ACC112 (cell line): ENCODE measurements at regions not wholly inside any gene's neighbourhood (a gene's known extent, or its start where the extent isn't known, plus 50 kb on each side); places are given as distances from the start of the nearest gene placed in this dataset.

Experiments used
- H2AFZ ChIP-seq: fragments of 200-600 bp; sonication (generic); one replicate; pipeline ENCODE4 v1.6.0; 2017; ENCODE audit warnings: antibody characterized with exemption, low read length; ENCODE audit not compliant: unreplicated experiment
- H3K27ac ChIP-seq: fragments of 200-600 bp; sonication (generic); 2 replicates; pipeline ENCODE4 v1.5.1; 2014; ENCODE audit warnings: low read depth, mild to moderate bottlenecking, antibody characterized with exemption, low read length, moderate library complexity
- H3K27me3 ChIP-seq: fragments of 200-600 bp; sonication (generic); 2 replicates; pipeline ENCODE4 v1.6.1; 2014; ENCODE audit warnings: mild to moderate bottlenecking, antibody characterized with exemption, low read length, moderate library complexity, mixed read lengths; ENCODE audit not compliant: insufficient read depth
- H3K36me3 ChIP-seq: fragments of 200-600 bp; sonication (generic); 2 replicates; pipeline ENCODE4 v1.6.1; 2016; ENCODE audit warnings: mild to moderate bottlenecking, antibody characterized with exemption, low read length, moderate library complexity, mixed read lengths; ENCODE audit not compliant: insufficient read depth
- H3K4me1 ChIP-seq: fragments of 200-600 bp; sonication (generic); one replicate; pipeline ENCODE4 v1.6.1; 2016; ENCODE audit warnings: low read length, mixed read lengths; ENCODE audit not compliant: insufficient read depth, unreplicated experiment, control insufficient read depth
- H3K4me3 ChIP-seq: fragments of 200-600 bp; sonication (generic); 2 replicates; pipeline ENCODE4 v1.5.1; 2014; ENCODE audit warnings: mild to moderate bottlenecking, low read depth, low read length
- H3K79me2 ChIP-seq: fragments of 200-600 bp; sonication (generic); one replicate; pipeline ENCODE4 v1.6.0; 2016; ENCODE audit warnings: low read length; ENCODE audit not compliant: control insufficient read depth, unreplicated experiment, insufficient read depth

DNA sequence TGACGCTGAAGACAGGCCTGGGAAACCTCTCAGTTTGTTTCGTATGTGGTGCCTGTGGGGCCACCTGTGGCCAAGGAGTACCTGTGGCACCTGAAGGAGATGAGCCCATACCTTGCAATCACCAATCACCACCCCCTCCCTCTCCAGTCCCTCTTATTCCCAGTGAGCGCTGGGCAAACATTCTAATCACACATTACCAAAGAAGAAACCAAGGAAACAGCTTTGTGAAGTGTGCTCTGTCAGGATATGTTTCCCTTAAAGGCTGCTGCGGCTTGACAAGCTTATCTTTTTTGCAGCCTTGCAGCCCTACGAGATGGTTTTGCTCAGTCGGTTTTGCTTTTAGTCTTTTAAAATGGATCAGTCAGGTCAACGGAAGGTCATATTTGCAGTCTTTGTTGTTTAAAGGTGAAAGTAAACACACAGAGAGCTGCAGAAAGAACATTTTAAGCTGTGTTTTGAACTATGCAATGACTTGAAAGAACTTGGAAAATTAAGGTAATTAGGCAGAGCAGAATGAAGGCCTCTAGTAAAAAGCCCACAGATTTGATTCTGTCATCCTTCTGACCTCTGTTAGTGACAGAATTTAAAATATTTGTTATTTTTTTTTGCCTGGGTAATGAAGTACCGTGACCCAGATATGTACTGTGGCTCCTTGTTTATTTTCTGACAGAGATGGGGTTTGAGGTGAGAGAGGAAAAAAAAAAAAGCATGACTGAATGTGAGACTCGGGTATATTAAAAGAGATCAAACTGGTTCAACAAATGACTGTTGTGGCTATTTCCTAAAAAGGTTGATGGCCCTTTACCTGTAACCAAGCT, 461.4 kb downstream of the NSUN3 start:
- no peak overlapping the region for H3K27ac ChIP-seq
- H3K4me3 ChIP-seq, result no peak overlapping the region
- no peaks in the 10 kb centered on the region for H3K4me1 ChIP-seq
- no peaks in the 10 kb centered on the region for H3K79me2 ChIP-seq
- H3K36me3 ChIP-seq, result no peaks in the 10 kb centered on the region
- H3K27me3 ChIP-seq, result no peaks in the 10 kb centered on the region; the same call in 1 of the 2 replicates
- H2AFZ ChIP-seq, result no peak overlapping the region

DNA sequence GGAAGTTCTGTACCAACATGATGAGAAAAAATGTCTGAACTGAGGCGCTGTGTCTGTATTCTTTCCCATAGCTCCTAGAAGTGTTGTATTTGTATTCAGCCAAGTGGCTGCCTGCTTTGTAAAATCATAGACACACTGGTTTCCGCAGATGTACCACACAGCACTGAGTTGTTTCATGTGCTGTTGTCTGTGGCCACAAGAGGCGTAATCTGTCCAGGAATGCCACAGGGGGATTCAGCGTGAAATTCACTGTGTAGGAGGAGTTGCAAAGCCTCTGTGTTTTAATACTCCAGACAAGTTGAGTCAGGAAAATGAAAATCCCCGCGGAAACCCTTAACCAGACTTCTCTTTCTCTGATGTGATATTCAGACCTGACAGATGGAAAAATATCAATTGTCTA, 462.2 kb downstream of the NSUN3 start:
- no peak overlapping the region for H3K4me3 ChIP-seq
- no peak overlapping the region for H3K27ac ChIP-seq
- H3K4me1 ChIP-seq, result no peaks in the 10 kb centered on the region
- peaks cover 4% of the 10 kb centered on the region; the same call in 1 of the 2 replicates for H3K27me3 ChIP-seq
- H3K36me3 ChIP-seq, result no peaks in the 10 kb centered on the region
- H3K79me2 ChIP-seq, result no peaks in the 10 kb centered on the region
- H2AFZ ChIP-seq, result no peak overlapping the region

DNA sequence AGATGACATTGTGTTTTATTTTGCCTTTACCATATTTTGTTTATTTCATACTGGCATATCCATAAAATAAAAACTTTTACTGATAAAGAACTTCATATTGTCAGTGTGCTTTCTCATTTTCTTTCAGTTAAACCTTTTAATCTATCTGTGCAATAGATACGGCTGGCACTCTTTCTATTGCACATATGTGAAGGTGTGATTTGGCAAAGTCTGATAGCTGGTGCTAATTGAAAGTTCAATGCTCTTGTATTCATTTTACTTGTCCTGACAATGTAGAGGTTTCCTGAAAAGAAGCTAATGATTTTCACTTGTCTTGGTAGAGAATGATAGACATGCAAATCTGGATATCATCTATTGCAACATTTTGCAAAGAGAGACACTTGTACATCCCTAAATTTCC, 467.0 kb downstream of the NSUN3 start:
- no peak overlapping the region for H3K4me3 ChIP-seq

DNA sequence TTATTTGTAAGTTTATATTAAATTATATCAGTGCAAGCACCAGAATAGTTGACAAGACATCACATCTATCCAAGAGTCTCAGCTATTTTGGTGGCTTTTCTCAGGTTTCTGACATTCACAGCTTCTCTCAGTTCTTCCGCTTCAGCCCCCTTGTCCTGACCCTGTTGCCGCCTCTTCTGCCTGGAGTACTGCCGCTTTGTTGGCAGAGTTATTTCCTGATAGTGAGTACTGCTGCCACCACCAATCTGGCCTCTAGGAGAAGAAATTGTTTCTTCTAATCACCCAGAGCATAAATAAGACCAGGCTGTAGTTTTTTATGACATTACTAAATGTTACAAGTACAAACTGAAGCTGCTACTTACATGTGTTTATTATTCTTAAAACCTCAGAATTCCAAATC, 470.1 kb downstream of the NSUN3 start:
- Histone ChIP-seq H3K36me3 (no peaks in the 10 kb centered on the region), H2AFZ (no peak overlapping the region), H3K4me1 (no peaks in the 10 kb centered on the region), H3K27me3 (0 out of 2 replicates have a peak, but pooled peaks cover 15% of the 10 kb centered on the region), H3K79me2 (no peaks in the 10 kb centered on the region), H3K4me3 (no peak overlapping the region), H3K27ac (no peak overlapping the region)

More for the DNA sequence above, 467.0 kb downstream of the NSUN3 start:
- Histone ChIP-seq H3K27ac (no peak overlapping the region), H3K36me3 (no peaks in the 10 kb centered on the region), H3K4me1 (no peaks in the 10 kb centered on the region), H3K27me3 (0 out of 2 replicates have a peak, but pooled peaks cover 6% of the 10 kb centered on the region), H2AFZ (no peak overlapping the region), H3K79me2 (no peaks in the 10 kb centered on the region)

DNA sequence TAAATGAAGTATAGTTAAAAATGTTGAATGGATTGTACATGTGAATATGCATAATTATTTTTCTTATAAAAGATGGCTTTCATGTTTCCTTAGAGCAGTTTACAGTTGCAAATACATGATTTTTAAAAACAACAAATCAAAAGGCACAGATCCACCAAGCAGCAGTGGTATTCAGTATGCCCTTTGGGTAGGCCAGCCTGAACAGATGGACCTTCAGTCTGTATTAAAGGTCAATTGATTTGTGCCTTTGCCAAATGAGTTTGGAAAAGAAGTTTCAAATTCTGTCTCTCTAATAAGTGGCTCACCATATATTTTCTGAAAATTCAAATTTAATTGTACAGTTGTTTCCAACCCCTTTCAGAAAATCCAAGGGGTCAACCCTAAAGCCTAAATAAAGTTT, 477.1 kb downstream of the NSUN3 start:
- H3K36me3 ChIP-seq, result no peaks in the 10 kb centered on the region
- no peaks in the 10 kb centered on the region for H3K79me2 ChIP-seq
- no peak overlapping the region for H2AFZ ChIP-seq
- 0 out of 2 replicates have a peak, but pooled peaks cover 8% of the 10 kb centered on the region for H3K27me3 ChIP-seq
- H3K4me3 ChIP-seq, result no peak overlapping the region
- H3K4me1 ChIP-seq, result no peaks in the 10 kb centered on the region
- no peak overlapping the region for H3K27ac ChIP-seq

DNA sequence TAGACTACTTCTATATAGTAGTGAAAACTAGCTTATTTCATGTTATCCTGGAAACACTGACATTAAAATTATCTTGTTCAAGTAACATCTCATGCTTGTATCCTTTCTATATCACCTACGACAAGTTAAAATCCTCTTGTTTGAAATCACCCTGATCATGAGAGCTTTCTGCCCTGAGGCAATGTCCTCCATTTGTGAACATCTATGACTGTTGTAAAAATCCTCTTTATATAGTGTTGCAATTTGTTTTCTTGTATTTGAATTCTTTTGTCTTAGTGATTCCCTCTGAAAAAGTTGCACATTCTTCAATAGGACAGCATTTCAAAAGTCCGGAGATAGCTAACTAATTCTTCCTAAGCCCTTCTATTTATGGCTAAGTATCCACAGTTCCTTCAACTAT, 480.3 kb downstream of the NSUN3 start:
- Histone ChIP-seq H3K4me3 (no peak overlapping the region), H3K27me3 (no peaks in the 10 kb centered on the region), H3K27ac (no peak overlapping the region), H3K79me2 (no peaks in the 10 kb centered on the region), H3K4me1 (no peaks in the 10 kb centered on the region), H3K36me3 (no peaks in the 10 kb centered on the region), H2AFZ (no peak overlapping the region)

DNA sequence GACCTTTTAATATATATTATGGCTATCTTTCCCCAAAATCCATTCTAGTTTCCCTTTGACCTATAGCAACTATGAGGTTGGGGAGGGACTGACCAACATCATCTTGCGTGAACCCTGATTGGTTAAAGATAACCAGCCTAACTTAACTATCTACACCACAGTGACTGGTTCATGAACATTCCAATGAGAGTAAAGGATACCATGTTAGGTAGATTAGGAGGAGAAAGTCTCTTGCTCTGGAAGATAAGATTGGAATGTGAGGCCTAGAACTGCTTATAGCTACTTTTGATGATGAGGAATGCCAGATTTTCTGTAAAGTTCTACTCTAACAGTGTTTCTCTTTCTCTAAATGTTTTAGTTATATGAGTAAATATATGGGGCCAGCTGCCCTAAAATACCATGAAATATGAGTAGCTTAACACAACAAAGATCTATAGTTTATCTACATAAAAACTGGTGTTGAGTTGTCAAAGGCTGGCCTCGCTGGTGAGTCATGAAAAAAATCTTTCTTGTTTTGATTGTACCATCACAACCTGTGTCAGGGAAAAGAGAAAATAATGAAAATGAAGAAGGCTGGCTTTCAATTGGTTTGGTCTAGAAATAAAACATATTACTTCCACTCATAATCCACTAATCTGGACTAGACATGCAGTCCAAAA, 481.4 kb downstream of the NSUN3 start:
- Histone ChIP-seq H2AFZ (no peak overlapping the region), H3K79me2 (no peaks in the 10 kb centered on the region), H3K27ac (no peak overlapping the region), H3K27me3 (no peaks in the 10 kb centered on the region), H3K4me3 (no peak overlapping the region), H3K4me1 (no peaks in the 10 kb centered on the region), H3K36me3 (no peaks in the 10 kb centered on the region)

DNA sequence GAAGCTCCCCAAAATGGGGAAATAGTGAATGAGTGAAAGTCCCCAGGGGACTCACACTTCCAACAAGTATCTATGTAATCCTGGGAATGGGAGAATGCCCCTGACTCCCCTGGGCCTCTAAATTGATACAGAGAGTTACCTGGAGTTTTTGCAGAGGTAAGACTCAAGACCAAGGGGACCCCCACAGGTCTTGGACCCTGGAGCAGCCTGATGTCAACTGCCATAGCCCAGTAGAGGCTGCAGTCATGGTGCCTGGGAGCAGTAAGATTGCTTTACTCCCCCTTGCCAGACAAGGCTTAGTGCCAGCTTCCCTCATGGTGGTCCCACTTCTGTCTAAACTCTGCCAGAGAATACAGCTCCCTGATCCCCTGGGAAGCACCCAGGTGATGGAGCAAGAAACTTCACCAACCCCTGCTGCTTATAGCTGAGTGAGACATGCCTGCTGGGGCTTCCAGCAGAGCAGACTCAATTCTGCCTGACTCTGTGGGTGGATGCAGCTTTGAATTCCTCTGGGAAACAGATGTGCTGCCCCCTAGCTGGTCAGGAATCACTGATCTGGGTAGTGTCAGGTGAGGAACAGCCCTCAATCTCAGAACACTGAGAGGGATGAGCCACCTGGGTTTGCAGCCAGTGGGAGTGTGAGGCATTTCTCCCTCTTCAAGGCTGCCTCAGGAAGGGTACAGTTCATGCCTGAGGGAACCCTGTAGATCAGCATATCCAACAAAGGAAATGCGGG, 485.9 kb downstream of the NSUN3 start:
- Histone ChIP-seq H3K27ac (no peak overlapping the region), H3K36me3 (no peaks in the 10 kb centered on the region), H2AFZ (no peak overlapping the region), H3K4me3 (no peak overlapping the region), H3K27me3 (no peaks in the 10 kb centered on the region), H3K79me2 (no peaks in the 10 kb centered on the region), H3K4me1 (no peaks in the 10 kb centered on the region)

DNA sequence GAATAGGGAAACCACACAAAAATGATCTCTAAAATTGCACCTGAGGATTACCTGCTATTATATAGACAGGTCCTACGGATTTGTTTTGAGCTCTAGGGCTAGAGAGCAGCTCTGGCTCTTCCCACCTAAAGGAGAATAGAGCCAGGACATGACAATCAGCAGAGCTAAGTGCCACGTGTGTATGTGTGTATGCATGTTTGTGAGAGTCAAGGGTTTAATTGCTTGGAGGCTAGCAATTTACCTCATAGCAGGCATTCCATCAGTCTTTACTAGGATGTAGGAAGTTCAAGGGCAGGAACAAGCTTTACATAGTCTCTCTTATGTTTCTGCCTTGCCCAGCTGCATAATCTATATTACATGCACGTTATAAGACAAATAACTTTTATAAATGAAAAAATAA, 498.2 kb downstream of the NSUN3 start:
- H3K36me3 ChIP-seq, result no peaks in the 10 kb centered on the region
- H3K4me3 ChIP-seq, result no peak overlapping the region
- no peak overlapping the region for H2AFZ ChIP-seq

DNA sequence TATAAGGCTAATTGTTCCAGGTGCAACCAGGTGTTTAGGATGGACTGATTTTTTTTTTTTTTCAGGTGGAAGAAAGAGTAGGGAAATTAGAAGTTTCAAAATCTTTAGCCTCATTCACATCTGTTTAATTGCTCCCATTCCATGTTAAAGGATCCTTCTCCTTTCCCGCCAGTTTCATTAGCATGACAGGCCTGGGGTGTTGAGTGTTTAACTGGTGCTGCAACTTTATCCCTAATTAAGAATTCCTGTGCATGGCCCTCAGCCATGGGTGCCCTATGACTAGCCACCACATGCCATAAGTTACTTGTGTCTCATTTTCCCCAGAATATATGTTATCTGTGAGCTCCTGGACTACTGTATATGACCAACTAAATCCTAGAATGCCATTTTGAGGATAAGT, 501.4 kb downstream of the NSUN3 start:
- Histone ChIP-seq H3K27ac (no peak overlapping the region), H3K27me3 (peaks cover 25% of the 10 kb centered on the region), H2AFZ (no peak overlapping the region), H3K4me1 (no peaks in the 10 kb centered on the region), H3K79me2 (no peaks in the 10 kb centered on the region), H3K4me3 (no peak overlapping the region), H3K36me3 (no peaks in the 10 kb centered on the region)

More for the DNA sequence above, 498.2 kb downstream of the NSUN3 start:
- Histone ChIP-seq H3K79me2 (no peaks in the 10 kb centered on the region), H3K27ac (no peak overlapping the region), H3K4me1 (no peaks in the 10 kb centered on the region), H3K27me3 (peaks cover 14% of the 10 kb centered on the region)
